MCF 10A (cell line): ENCODE measurements at regions not wholly inside any gene's neighbourhood (a gene's known extent, or its start where the extent isn't known, plus 50 kb on each side); places are given as distances from the start of the nearest gene placed in this dataset.

ENCODE experiments used
- BruUV-seq: library from RNA; stranded (reverse); fragments of 400-500 nt; replicated peaks from 2 replicates; lab custom pipeline; 2021; lab: Mats Ljungman, UMichigan
- CTCF ChIA-PET: fragments of 300-600 bp; sonication (Branson Sonifier 250); formaldehyde crosslinking; extraction: SDS; loops from one replicate; lab custom pipeline; 2021; ENCODE audit warnings: antibody characterized with exemption, inconsistent platforms; lab: Yijun Ruan, JAX
- POLR2A ChIA-PET: fragments of 300-600, 350-650 bp; sonication (Branson Sonifier 250); formaldehyde crosslinking; extraction: SDS; loops from one replicate; lab custom pipeline; 2020; ENCODE audit warnings: antibody characterized with exemption, inconsistent platforms; lab: Yijun Ruan, JAX
- DNase-seq: peaks from one replicate; pipeline ENCODE4 v3.0.0-alpha.2; 2018; ENCODE audit not compliant: unreplicated experiment
- H3K27ac Mint-ChIP-seq: one replicate; pipeline ENCODE4 v1.8.0; 2022; ENCODE audit warnings: mild to moderate bottlenecking, low read depth, mixed read lengths; ENCODE audit not compliant: unreplicated experiment
- H3K27me3 Mint-ChIP-seq: one replicate; pipeline ENCODE4 v1.8.0; 2022; ENCODE audit warnings: mixed read lengths; ENCODE audit not compliant: insufficient read depth, unreplicated experiment
- H3K36me3 Mint-ChIP-seq: one replicate; pipeline ENCODE4 v1.8.0; 2022; ENCODE audit warnings: mild to moderate bottlenecking, moderate library complexity, mixed read lengths; ENCODE audit not compliant: insufficient read depth, unreplicated experiment
- H3K4me1 Mint-ChIP-seq: one replicate; pipeline ENCODE4 v1.8.0; 2022; ENCODE audit warnings: mixed read lengths; ENCODE audit not compliant: insufficient read depth, unreplicated experiment
- H3K4me3 Mint-ChIP-seq: one replicate; pipeline ENCODE4 v1.8.0; 2022; ENCODE audit warnings: mild to moderate bottlenecking, moderate library complexity, mixed read lengths; ENCODE audit not compliant: unreplicated experiment
- H3K9me3 Mint-ChIP-seq: one replicate; pipeline ENCODE4 v1.8.0; 2022; ENCODE audit warnings: mixed read lengths; ENCODE audit not compliant: unreplicated experiment
- CTCF ChIP-seq: fragments of 200-600 bp; IDR thresholded peaks from one replicate; pipeline ENCODE4 v1.8.0; 2022; ENCODE audit warnings: antibody characterized with exemption, mild to moderate bottlenecking; ENCODE audit not compliant: unreplicated experiment
- intact Hi-C: fragments of 100-400 bp; cut with micrococcal nuclease; formaldehyde crosslinking; loops from 2 replicates; pipeline ENCODE4 v1.14.1; 2022

- Mint-ChIP-seq H3K4me1 (no peaks in the 10 kb centered on the region), H3K27me3 (no peaks in the 10 kb centered on the region), H3K36me3 (no peaks in the 10 kb centered on the region), H3K4me3 (no peak overlapping the region), H3K9me3 (no peaks in the 10 kb centered on the region), H3K27ac (no peak overlapping the region)
- no peak for TF ChIP-seq CTCF
- BruUV-seq = no TSS peak
- intact Hi-C loops = no loop called here
- no peak for DNase-seq
- ChIA-PET CTCF (interaction anchor here (0.6 to 1.1 kb wide), 5 partner anchors 9 to 300 kb away, joined by 3 to 4 read pairs (median 3); no protein-coding TSS in a partner anchor), POLR2A (no interaction called here)
These were observed 182.3 kb upstream of the GSE1 start for GRCh38 chr16:85430523-85431421.

- H3K4me1 Mint-ChIP-seq = no peaks in the 10 kb centered on the region
- intact Hi-C loops = no loop called here
- no peak for DNase-seq
- no TSS peak for BruUV-seq
- H3K9me3 Mint-ChIP-seq = no peaks in the 10 kb centered on the region
- H3K27me3 Mint-ChIP-seq = no peaks in the 10 kb centered on the region
- H3K4me3 Mint-ChIP-seq = no peak overlapping the region
- TF ChIP-seq CTCF = no peak
- ChIA-PET POLR2A (interaction anchor here (0.7 kb wide), 1 partner anchor 179 kb away, joined by 3 read pairs; no protein-coding TSS in a partner anchor), CTCF (interaction anchor here (0.6 to 1.1 kb wide), 4 partner anchors 10 to 299 kb away, joined by 3 to 4 read pairs (median 3); no protein-coding TSS in a partner anchor)
- H3K27ac Mint-ChIP-seq = no peak overlapping the region
- H3K36me3 Mint-ChIP-seq = no peaks in the 10 kb centered on the region
These were observed 181.5 kb upstream of the GSE1 start for GRCh38 chr16:85431431-85432124.

GRCh38 chr16:85432606-85433005 lies 180.5 kb upstream of the GSE1 start:
- H3K9me3 Mint-ChIP-seq = no peaks in the 10 kb centered on the region
- intact Hi-C loops = no loop called here
- no peak overlapping the region for H3K27ac Mint-ChIP-seq
- H3K4me1 Mint-ChIP-seq = no peaks in the 10 kb centered on the region
- TF ChIP-seq CTCF = no peak
- no peak overlapping the region for H3K4me3 Mint-ChIP-seq
- CTCF ChIA-PET = interaction anchor here (0.7 kb wide), 1 partner anchor 47 kb away, joined by 3 read pairs; no protein-coding TSS in a partner anchor
- H3K27me3 Mint-ChIP-seq = no peaks in the 10 kb centered on the region
- no peaks in the 10 kb centered on the region for H3K36me3 Mint-ChIP-seq
- no TSS peak for BruUV-seq
- POLR2A ChIA-PET = no interaction called here
- DNase-seq = no peak

GRCh38 chr16:85433477-85433876 lies 179.6 kb upstream of the GSE1 start:
- CTCF ChIA-PET = no interaction called here
- BruUV-seq = no TSS peak
- intact Hi-C loops = no loop called here

More at GRCh38 chr16:85433477-85433876, 179.6 kb upstream of the GSE1 start:
- POLR2A ChIA-PET = no interaction called here
- H3K9me3 Mint-ChIP-seq = no peaks in the 10 kb centered on the region
- DNase-seq = no peak
- H3K27me3 Mint-ChIP-seq = no peaks in the 10 kb centered on the region
- H3K27ac Mint-ChIP-seq = no peak overlapping the region
- H3K4me1 Mint-ChIP-seq = no peaks in the 10 kb centered on the region
- no peak for TF ChIP-seq CTCF
- H3K4me3 Mint-ChIP-seq = no peak overlapping the region
- H3K36me3 Mint-ChIP-seq = no peaks in the 10 kb centered on the region
